ENCODE measurements at regions not wholly inside any gene's neighbourhood (a gene's known extent, or its start where the extent isn't known, plus 50 kb on each side); places are given as distances from the start of the nearest gene placed in this dataset.

DNA sequence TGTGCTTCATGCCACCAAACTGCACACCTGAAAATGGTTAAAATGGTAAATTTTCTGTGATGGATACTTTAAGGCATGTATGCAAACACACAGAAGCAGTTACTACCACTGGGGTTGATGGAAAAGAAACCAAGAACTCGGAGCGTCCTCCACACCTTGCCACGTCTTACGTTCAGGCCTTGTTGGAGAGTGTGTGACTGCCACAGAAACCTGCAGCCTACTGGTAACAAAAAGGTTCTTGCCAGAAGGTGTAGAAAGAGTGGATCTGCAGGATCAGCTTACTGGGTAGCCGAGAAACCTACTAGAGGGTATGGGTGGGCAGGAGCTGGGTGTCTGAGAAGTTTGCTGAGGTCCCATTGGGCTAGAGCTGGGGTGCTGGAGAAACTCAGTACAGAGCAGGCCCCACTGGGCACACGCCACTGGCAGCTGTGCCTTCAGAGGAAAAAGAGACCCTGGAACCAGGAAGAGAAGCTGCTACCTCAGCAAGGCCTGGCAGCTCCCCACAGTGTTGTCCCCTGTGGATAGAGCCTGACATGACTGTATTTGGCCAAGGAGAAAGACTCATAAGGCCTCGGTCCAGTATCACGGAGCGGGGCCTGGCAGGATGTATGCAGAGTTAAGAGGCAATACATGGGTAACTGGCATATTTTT is 204.6 kb downstream of the SEC14L1 start:
- TF ChIP-seq CTCF (IDR thresholded peaks at IDR 0.05) = no peak
- TF ChIP-seq POLR2AphosphoS5 (IDR thresholded peaks at IDR 0.05) = no peak
- TF ChIP-seq POLR2A (IDR thresholded peaks at IDR 0.05) = no peak

All from breast epithelium (tissue), 3 donors.